WERI-Rb-1 (cell line): ENCODE measurements at regions not wholly inside any gene's neighbourhood (a gene's known extent, or its start where the extent isn't known, plus 50 kb on each side); places are given as distances from the start of the nearest gene placed in this dataset.

Experiments
- DNase-seq: peaks from one replicate; pipeline ENCODE4 v3.0.0-alpha.2; 2020
- H3K27ac ChIP-seq: fragments of 250-450 bp; sonication (Bioruptor Pico); 2 replicates; pipeline ENCODE4 v1.5.1; 2020; ENCODE audit warnings: mild to moderate bottlenecking, moderate library complexity
- H3K27me3 ChIP-seq: fragments of 250-450 bp; sonication (Bioruptor Pico); 2 replicates; pipeline ENCODE4 v1.5.1; 2021; ENCODE audit warnings: mild to moderate bottlenecking, low read depth, moderate library complexity; ENCODE audit not compliant: insufficient read depth, severe bottlenecking
- H3K36me3 ChIP-seq: fragments of 250-450 bp; sonication (Bioruptor Pico); 2 replicates; pipeline ENCODE4 v1.5.1; 2020; ENCODE audit warnings: mild to moderate bottlenecking, moderate library complexity
- H3K4me3 ChIP-seq: 2 replicates; pipeline ENCODE4 v1.5.1; 2011; ENCODE audit warnings: low read depth, mild to moderate bottlenecking, control low read depth, low read length
- H3K9me3 ChIP-seq: fragments of 250-450 bp; sonication (Bioruptor Pico); 2 replicates; pipeline ENCODE4 v1.5.1; 2021; ENCODE audit warnings: mild to moderate bottlenecking, moderate library complexity; ENCODE audit not compliant: severe bottlenecking
- CTCF ChIP-seq: IDR thresholded peaks from 2 replicates; pipeline ENCODE4 v1.5.1; 2011; ENCODE audit warnings: low read depth, mild to moderate bottlenecking, control low read depth, inconsistent platforms, low read length

GRCh38 chr3:153880493-153880892 lies 240.7 kb upstream of the ARHGEF26 start:
- TF ChIP-seq CTCF: no peak
- Histone ChIP-seq H3K27me3 (no peaks in the 10 kb centered on the region), H3K36me3 (no peaks in the 10 kb centered on the region), H3K27ac (no peak overlapping the region), H3K4me3 (no peak overlapping the region), H3K9me3 (no peaks in the 10 kb centered on the region)
- no peak for DNase-seq

GRCh38 chr3:153881201-153881600 lies 240.0 kb upstream of the ARHGEF26 start:
- Histone ChIP-seq H3K27ac (no peak overlapping the region), H3K9me3 (no peaks in the 10 kb centered on the region), H3K36me3 (no peaks in the 10 kb centered on the region), H3K27me3 (no peaks in the 10 kb centered on the region), H3K4me3 (no peak overlapping the region)
- TF ChIP-seq CTCF: no peak
- DNase-seq: no peak

- DNase-seq: no peak
- H3K27ac ChIP-seq: no peak overlapping the region
- TF ChIP-seq CTCF: no peak
- no peak overlapping the region for H3K4me3 ChIP-seq
- no peaks in the 10 kb centered on the region for H3K9me3 ChIP-seq
- no peaks in the 10 kb centered on the region for H3K36me3 ChIP-seq
- no peaks in the 10 kb centered on the region for H3K27me3 ChIP-seq
These were observed 235.8 kb upstream of the ARHGEF26 start for GRCh38 chr3:153885359-153885758.

- no peak for TF ChIP-seq CTCF
These were observed 231.3 kb upstream of the ARHGEF26 start for GRCh38 chr3:153889905-153890334.

GRCh38 chr3:153892126-153892525 lies 229.1 kb upstream of the ARHGEF26 start:
- Histone ChIP-seq H3K4me3 (no peak overlapping the region), H3K27me3 (no peaks in the 10 kb centered on the region), H3K9me3 (no peaks in the 10 kb centered on the region), H3K27ac (no peak overlapping the region), H3K36me3 (no peaks in the 10 kb centered on the region)
- TF ChIP-seq CTCF: no peak
- no peak for DNase-seq

More at GRCh38 chr3:153889905-153890334, 231.3 kb upstream of the ARHGEF26 start:
- H3K27ac ChIP-seq: no peak overlapping the region
- H3K36me3 ChIP-seq: no peaks in the 10 kb centered on the region
- H3K9me3 ChIP-seq: no peaks in the 10 kb centered on the region
- no peak for DNase-seq
- H3K4me3 ChIP-seq: no peak overlapping the region
- H3K27me3 ChIP-seq: no peaks in the 10 kb centered on the region

- Histone ChIP-seq H3K9me3 (no peaks in the 10 kb centered on the region), H3K36me3 (no peaks in the 10 kb centered on the region), H3K27me3 (no peaks in the 10 kb centered on the region), H3K4me3 (no peak overlapping the region), H3K27ac (no peak overlapping the region)
- no peak for TF ChIP-seq CTCF
- DNase-seq: no peak
These were observed 226.3 kb upstream of the ARHGEF26 start for GRCh38 chr3:153894857-153895256.
